IMR-90 (cell line): ENCODE measurements at regions not wholly inside any gene's neighbourhood (a gene's known extent, or its start where the extent isn't known, plus 50 kb on each side); places are given as distances from the start of the nearest gene placed in this dataset.

Source experiments
- ATAC-seq: fragments of 200-7000 bp; cut with Tn5 transposase; 2 replicates; pipeline ENCODE4 v1.9.1; 2020; ENCODE audit warnings: low read depth, mild to moderate bottlenecking, moderate library complexity
- BruUV-seq: library from RNA; stranded (reverse); fragments of 400-500 nt; replicated peaks from 2 replicates; lab custom pipeline; 2021; lab: Mats Ljungman, UMichigan
- CTCF ChIA-PET: fragments of 300-600 bp; formaldehyde crosslinking; extraction: SDS; loops from one replicate; lab custom pipeline; 2021; ENCODE audit warnings: antibody characterized with exemption; lab: Yijun Ruan, JAX
- POLR2A ChIA-PET: fragments of 300-600 bp; sonication (Branson Sonifier 250); formaldehyde crosslinking; loops from one replicate; lab custom pipeline; 2022; ENCODE audit warnings: antibody characterized with exemption; ENCODE audit not compliant: unreplicated experiment; lab: Charles Lee
- DNase-seq: peaks from one replicate; pipeline ENCODE4 v3.0.0; 2013
- H2AFZ ChIP-seq: replicated peaks from 2 replicates; pipeline ENCODE3; 2013; ENCODE audit warnings: low read length, mild to moderate bottlenecking; ENCODE audit not compliant: poor library complexity
- H2AK5ac ChIP-seq: 2 replicates; pipeline ENCODE4 v1.6.1; 2013; ENCODE audit warnings: low read depth, low read length, inconsistent platforms
- H2AK9ac ChIP-seq: replicated peaks from 2 replicates; pipeline ENCODE3; 2013; ENCODE audit warnings: mild to moderate bottlenecking, low read depth, low read length, moderate library complexity; ENCODE audit not compliant: poor library complexity
- H2BK120ac ChIP-seq: 2 replicates; pipeline ENCODE4 v1.6.1; 2013; ENCODE audit warnings: low read depth, low read length, inconsistent platforms
- H2BK15ac ChIP-seq: 3 replicates; pipeline ENCODE4 v1.6.1; 2013; ENCODE audit warnings: low read depth, low read length, inconsistent platforms
- H2BK20ac ChIP-seq: 2 replicates; pipeline ENCODE4 v1.6.1; 2013; ENCODE audit warnings: low read depth, mild to moderate bottlenecking, inconsistent platforms, low read length, moderate library complexity
- H2BK5ac ChIP-seq: 2 replicates; pipeline ENCODE4 v1.6.1; 2013; ENCODE audit warnings: mild to moderate bottlenecking, low read depth, low read length, inconsistent platforms; ENCODE audit not compliant: poor library complexity, severe bottlenecking
- H3K14ac ChIP-seq: replicated peaks from 2 replicates; pipeline ENCODE4 v1.6.1; 2013; ENCODE audit warnings: low read depth, low read length, inconsistent platforms
- H3K18ac ChIP-seq: 2 replicates; pipeline ENCODE4 v1.6.1; 2013; ENCODE audit warnings: low read depth, low read length, control low read depth
- H3K23ac ChIP-seq: 2 replicates; pipeline ENCODE4 v1.6.1; 2013; ENCODE audit warnings: low read depth, low read length, inconsistent platforms
- H3K27ac ChIP-seq: 2 replicates; pipeline ENCODE4 v1.5.1; 2013; ENCODE audit warnings: mild to moderate bottlenecking, control low read depth, low read length; ENCODE audit not compliant: insufficient read depth
- H3K27me3 ChIP-seq: 2 replicates; pipeline ENCODE4 v1.6.1; 2013; ENCODE audit warnings: low read length; ENCODE audit not compliant: control insufficient read depth, insufficient read depth
- H3K36me3 ChIP-seq: 2 replicates; pipeline ENCODE4 v1.6.1; 2013; ENCODE audit warnings: low read length, mixed read lengths; ENCODE audit not compliant: control insufficient read depth, insufficient read depth
- H3K4ac ChIP-seq: 2 replicates; pipeline ENCODE4 v1.6.1; 2013; ENCODE audit warnings: low read depth, low read length, inconsistent platforms
- H3K4me1 ChIP-seq: 2 replicates; pipeline ENCODE4 v1.6.1; 2013; ENCODE audit warnings: low read length, mixed read lengths; ENCODE audit not compliant: control insufficient read depth, insufficient read depth
- H3K4me2 ChIP-seq: 2 replicates; pipeline ENCODE4 v1.6.1; 2013; ENCODE audit warnings: low read depth, mild to moderate bottlenecking, control low read depth, low read length, moderate library complexity
- H3K4me3 ChIP-seq: 2 replicates; pipeline ENCODE4 v1.5.1; 2013; ENCODE audit warnings: low read depth, mild to moderate bottlenecking, control low read depth, low read length, moderate library complexity; ENCODE audit not compliant: insufficient read depth
- H3K56ac ChIP-seq: 2 replicates; pipeline ENCODE4 v1.6.1; 2013; ENCODE audit warnings: low read length, inconsistent platforms; ENCODE audit not compliant: insufficient read depth; ENCODE audit errors: extremely low read depth
- H3K79me1 ChIP-seq, 2 experiments: 2 replicates each; pipeline ENCODE4 v1.6.1; 2013; ENCODE audit warnings: low read length in 2 of 2, inconsistent platforms in 1 of 2, low read depth in 1 of 2
- H3K9ac ChIP-seq: 2 replicates; pipeline ENCODE4 v1.6.1; 2013; ENCODE audit warnings: low read depth, low read length, control low read depth
- H3K9me1 ChIP-seq: 2 replicates; pipeline ENCODE4 v1.6.1; 2013; ENCODE audit warnings: low read length, inconsistent platforms; ENCODE audit not compliant: insufficient read depth
- H3K9me3 ChIP-seq: 2 replicates; pipeline ENCODE4 v1.6.1; 2013; ENCODE audit warnings: low read length; ENCODE audit not compliant: control insufficient read depth, insufficient read depth
- H4K20me1 ChIP-seq: 2 replicates; pipeline ENCODE4 v1.6.1; 2013; ENCODE audit warnings: low read length, inconsistent platforms; ENCODE audit not compliant: insufficient read depth
- H4K5ac ChIP-seq: 2 replicates; pipeline ENCODE4 v1.6.1; 2013; ENCODE audit warnings: mild to moderate bottlenecking, low read depth, low read length, control low read depth
- H4K8ac ChIP-seq, 2 experiments: 2 replicates each; pipeline ENCODE4 v1.6.1; 2013; ENCODE audit warnings: low read depth in 2 of 2, low read length in 2 of 2, control low read depth in 1 of 2, inconsistent platforms in 1 of 2
- H4K91ac ChIP-seq: 2 replicates; pipeline ENCODE4 v1.6.1; 2013; ENCODE audit warnings: low read depth, low read length, inconsistent platforms; ENCODE audit not compliant: insufficient read depth
- BHLHE40 ChIP-seq: fragments of 150-350 bp; IDR thresholded peaks from 2 replicates; pipeline ENCODE4 v1.6.1; 2016; ENCODE audit warnings: mild to moderate bottlenecking, low read depth, low read length
- CEBPB ChIP-seq: IDR thresholded peaks from 2 replicates; pipeline ENCODE4 v1.6.1; 2012; ENCODE audit warnings: low read depth, low read length, improper control_type of control experiment
- CHD1 ChIP-seq: IDR thresholded peaks from 2 replicates; pipeline ENCODE4 v1.6.1; 2012; ENCODE audit warnings: low read depth, low read length, improper control_type of control experiment
- RAD21 ChIP-seq: IDR thresholded peaks from 2 replicates; pipeline ENCODE4 v1.6.1; 2012; ENCODE audit warnings: low read length, improper control_type of control experiment
- RFX5 ChIP-seq: IDR thresholded peaks from 2 replicates; pipeline ENCODE4 v1.8.0; 2012; ENCODE audit warnings: low read depth, mild to moderate bottlenecking, low read length, moderate library complexity
- SMC3 ChIP-seq: fragments of 150-350 bp; IDR thresholded peaks from 2 replicates; pipeline ENCODE4 v1.6.1; 2016; ENCODE audit warnings: low read depth, mild to moderate bottlenecking, antibody characterized with exemption, low read length, moderate library complexity
- WGBS, 2 experiments: methylation state at CpG; one replicate each; pipeline versions ENCODE4 v1.1.5 to v1.1.7; 2013; ENCODE audit warnings: missing lambda C conversion rate in 2 of 2; ENCODE audit not compliant: insufficient read length in 1 of 2; ENCODE audit errors: extremely low coverage in 2 of 2; 5-methylcytosine and 5-hydroxymethylcytosine counted together
- dilution Hi-C: fragments of 300-500 bp; cut with HindIII; formaldehyde crosslinking; loops from one replicate; pipeline ENCODE4 v1.14.3; 2018; ENCODE audit warnings: low sequenced_read_pairs; ENCODE audit not compliant: unreplicated experiment
- in situ Hi-C: fragments of 300-500 bp; cut with MboI; formaldehyde crosslinking; loops from 3 replicates; pipeline ENCODE4 v1.14.3; 2019; ENCODE audit warnings: low sequenced_read_pairs, inconsistent platforms, mixed read lengths
- intact Hi-C: fragments of 100-400 bp; cut with micrococcal nuclease; formaldehyde crosslinking; loops from 2 replicates; pipeline ENCODE4 v1.10.0; 2022
- TF ChIP-seq, protein P1 (sequence below): fragments of 150-350 bp; IDR thresholded peaks from 2 replicates; pipeline ENCODE4 v1.6.1; 2017; ENCODE audit warnings: mild to moderate bottlenecking, antibody characterized with exemption, low read length, low read depth
- TF ChIP-seq, protein P2 (sequence below): fragments of 150-350 bp; IDR thresholded peaks from 2 replicates; pipeline ENCODE4 v1.6.1; 2016; ENCODE audit warnings: low read depth, mild to moderate bottlenecking, low read length, moderate library complexity, borderline replicate concordance

DNA sequence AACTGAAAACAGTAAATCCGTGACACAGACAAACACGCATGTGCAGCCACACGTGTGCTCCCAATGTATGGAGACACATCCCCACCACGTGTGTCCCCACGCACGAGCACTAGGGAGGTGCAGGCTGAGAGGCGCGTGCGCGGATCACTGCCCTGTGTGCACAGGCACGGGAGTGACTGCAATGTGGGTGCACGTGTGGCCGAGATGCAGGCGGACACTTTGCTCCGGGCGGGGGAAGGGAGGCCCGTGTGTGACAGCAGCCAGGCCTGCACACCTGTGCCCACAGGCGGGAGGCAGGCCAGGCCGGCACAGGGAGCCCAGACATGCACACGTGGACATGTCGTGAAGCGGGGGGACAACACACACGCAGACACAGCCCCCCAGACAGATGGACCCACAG, 77.0 kb downstream of the PTPRS start:
- Histone ChIP-seq H4K91ac (no peak overlapping the region), H3K4ac (no peak overlapping the region), H3K9me1 (0 out of 2 replicates have a peak, but pooled peaks cover 2% of the 10 kb centered on the region), H2BK120ac (no peak overlapping the region), H2AFZ (no peak overlapping the region), H3K56ac (no peak overlapping the region), H2BK20ac (no peak overlapping the region), H3K4me1 (no peaks in the 10 kb centered on the region), H4K8ac (no peak overlapping the region), H3K27ac (no peak overlapping the region), H3K9ac (no peak overlapping the region), H3K23ac (no peak overlapping the region), H3K36me3 (peaks cover 38% of the 10 kb centered on the region), H3K9me3 (no peaks in the 10 kb centered on the region), H4K5ac (no peak overlapping the region), H3K18ac (no peak overlapping the region), H3K4me2 (no peak overlapping the region), H3K27me3 (no peaks in the 10 kb centered on the region), H2AK5ac (no peak overlapping the region), H3K14ac (no peak overlapping the region), H3K4me3 (no peak overlapping the region), H3K79me1 (no peaks in the 10 kb centered on the region), H4K20me1 (no peaks in the 10 kb centered on the region), H2BK5ac (no peak overlapping the region), H2BK15ac (no peak overlapping the region), H2AK9ac (peak overlapping the region; percentile 19)
- dilution Hi-C loops: no loop called here
- ChIA-PET CTCF (no interaction called here), POLR2A (no interaction called here)
- WGBS, 2 experiments: 91% methylated on average over 16 of the region's 23 CpGs; no CpG with 5 or more reads in 1 of the 2 experiments
- in situ Hi-C loops: no loop called here
- ATAC-seq (no peak), DNase-seq (no peak)
- intact Hi-C loops: no loop called here
- BruUV-seq: no TSS peak
- TF ChIP-seq BHLHE40: no peak
- TF ChIP-seq, protein P1, sequence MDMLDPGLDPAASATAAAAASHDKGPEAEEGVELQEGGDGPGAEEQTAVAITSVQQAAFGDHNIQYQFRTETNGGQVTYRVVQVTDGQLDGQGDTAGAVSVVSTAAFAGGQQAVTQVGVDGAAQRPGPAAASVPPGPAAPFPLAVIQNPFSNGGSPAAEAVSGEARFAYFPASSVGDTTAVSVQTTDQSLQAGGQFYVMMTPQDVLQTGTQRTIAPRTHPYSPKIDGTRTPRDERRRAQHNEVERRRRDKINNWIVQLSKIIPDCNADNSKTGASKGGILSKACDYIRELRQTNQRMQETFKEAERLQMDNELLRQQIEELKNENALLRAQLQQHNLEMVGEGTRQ: no peak
- TF ChIP-seq RAD21: no peak
- no peak for TF ChIP-seq CHD1
- TF ChIP-seq CEBPB: no peak
- TF ChIP-seq, protein P2, sequence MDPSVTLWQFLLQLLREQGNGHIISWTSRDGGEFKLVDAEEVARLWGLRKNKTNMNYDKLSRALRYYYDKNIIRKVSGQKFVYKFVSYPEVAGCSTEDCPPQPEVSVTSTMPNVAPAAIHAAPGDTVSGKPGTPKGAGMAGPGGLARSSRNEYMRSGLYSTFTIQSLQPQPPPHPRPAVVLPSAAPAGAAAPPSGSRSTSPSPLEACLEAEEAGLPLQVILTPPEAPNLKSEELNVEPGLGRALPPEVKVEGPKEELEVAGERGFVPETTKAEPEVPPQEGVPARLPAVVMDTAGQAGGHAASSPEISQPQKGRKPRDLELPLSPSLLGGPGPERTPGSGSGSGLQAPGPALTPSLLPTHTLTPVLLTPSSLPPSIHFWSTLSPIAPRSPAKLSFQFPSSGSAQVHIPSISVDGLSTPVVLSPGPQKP: no peak
- no peak for TF ChIP-seq SMC3
- no peak for TF ChIP-seq RFX5
